ENCODE measurements at regions not wholly inside any gene's neighbourhood (a gene's known extent, or its start where the extent isn't known, plus 50 kb on each side); places are given as distances from the start of the nearest gene placed in this dataset.

DNA sequence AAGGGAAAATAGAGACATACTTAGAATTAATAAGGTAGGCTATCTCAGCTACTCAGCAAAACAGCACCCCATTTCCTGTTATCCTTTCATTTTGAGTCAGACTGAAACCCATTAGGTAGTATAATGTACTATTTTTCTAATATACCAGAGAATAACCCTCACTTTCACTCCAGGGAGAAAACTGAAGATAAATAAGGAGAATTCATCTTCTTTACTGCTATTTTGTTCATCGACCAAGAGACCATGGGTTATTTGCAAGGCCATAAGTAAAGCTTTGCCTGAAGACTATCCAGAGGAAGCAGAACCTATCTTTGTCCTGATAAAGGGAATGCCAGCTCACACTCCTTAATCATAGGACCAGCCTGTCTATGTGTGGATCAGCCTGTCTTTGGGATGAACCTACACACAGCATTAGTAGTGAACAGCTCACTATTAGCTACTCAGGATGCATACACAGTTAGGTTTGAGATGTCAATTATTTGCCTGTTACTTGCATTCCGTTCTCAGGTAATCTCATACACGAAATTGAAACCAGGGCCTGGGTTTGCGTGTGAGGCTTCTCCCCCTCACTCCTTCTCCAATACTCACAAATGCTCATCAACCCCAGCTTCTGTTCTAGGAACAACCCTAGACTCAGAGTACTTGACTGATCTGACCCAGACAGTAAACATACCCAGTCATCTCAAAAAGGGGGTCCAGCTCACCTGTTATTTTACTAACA is 124.4 kb downstream of the DAD1 start (continued):
- TF ChIP-seq BCL11A (IDR thresholded peaks at IDR 0.05; ENCODE audit: low read depth, low read length) (peak; percentile 84), MYC (IDR thresholded peaks at IDR 0.05; ENCODE audit: insufficient read depth, insufficient read length, insufficient replicate concordance, low read length, severe bottlenecking) (no peak), POU2F2 (IDR thresholded peaks at IDR 0.05; ENCODE audit: borderline replicate concordance, low read depth, low read length) (0 out of 3 replicates have a peak, but pooled peaks have one; percentile 39)
- TF ChIP-seq, protein P1, sequence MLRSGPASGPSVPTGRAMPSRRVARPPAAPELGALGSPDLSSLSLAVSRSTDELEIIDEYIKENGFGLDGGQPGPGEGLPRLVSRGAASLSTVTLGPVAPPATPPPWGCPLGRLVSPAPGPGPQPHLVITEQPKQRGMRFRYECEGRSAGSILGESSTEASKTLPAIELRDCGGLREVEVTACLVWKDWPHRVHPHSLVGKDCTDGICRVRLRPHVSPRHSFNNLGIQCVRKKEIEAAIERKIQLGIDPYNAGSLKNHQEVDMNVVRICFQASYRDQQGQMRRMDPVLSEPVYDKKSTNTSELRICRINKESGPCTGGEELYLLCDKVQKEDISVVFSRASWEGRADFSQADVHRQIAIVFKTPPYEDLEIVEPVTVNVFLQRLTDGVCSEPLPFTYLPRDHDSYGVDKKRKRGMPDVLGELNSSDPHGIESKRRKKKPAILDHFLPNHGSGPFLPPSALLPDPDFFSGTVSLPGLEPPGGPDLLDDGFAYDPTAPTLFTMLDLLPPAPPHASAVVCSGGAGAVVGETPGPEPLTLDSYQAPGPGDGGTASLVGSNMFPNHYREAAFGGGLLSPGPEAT (IDR thresholded peaks at IDR 0.05; ENCODE audit: low read depth): peak; percentile 71; the same call in 1 of the 2 replicates

DNA sequence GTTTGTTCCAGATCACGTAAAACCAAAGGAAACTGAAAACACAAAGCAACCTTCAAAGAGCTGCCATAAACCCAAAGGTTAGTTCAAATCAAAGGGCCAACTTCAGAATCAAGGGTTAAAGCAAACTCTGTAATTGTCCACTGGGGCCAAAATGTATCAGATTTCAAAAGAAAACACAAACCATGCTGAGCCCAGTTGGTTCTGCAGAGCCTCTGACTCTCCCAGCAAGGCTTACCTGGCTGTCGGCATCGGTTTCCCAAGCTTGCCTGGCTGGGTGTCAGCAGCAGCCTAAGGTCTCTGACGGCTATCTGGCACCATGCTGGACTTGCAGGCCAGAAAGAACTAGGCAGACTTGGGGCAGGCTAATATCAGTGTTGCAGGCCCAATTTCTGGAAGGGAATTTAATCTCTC is 125.3 kb downstream of the DAD1 start:
- 58% methylated on average over 4 of the region's 4 CpGs for WGBS (ENCODE audit: insufficient coverage, insufficient replicate concordance, low lambda C conversion rate, missing lambda C conversion rate)
- Histone ChIP-seq H3K9ac (ENCODE audit: control insufficient read depth, insufficient read depth, low read length) (no peak overlapping the region; the same call in 1 of the 2 replicates), H3K9me3 (replicated peaks; ENCODE audit: control insufficient read depth, insufficient read depth, low read length) (no peaks in the 10 kb centered on the region; the same call in 2 of the 3 replicates), H3K4me1 (ENCODE audit: control insufficient read depth, insufficient read depth, low read length) (peaks cover 78% of the 10 kb centered on the region), H3K36me3 (ENCODE audit: control insufficient read depth in 2 of 2, insufficient read depth in 2 of 2, low read length in 1 of 2) (no peaks in the 10 kb centered on the region), H3K4me3 (peak overlapping the region; percentile 20; the same call in 1 of the 2 replicates), H4K20me1 (ENCODE audit: control insufficient read depth, insufficient read depth) (no peaks in the 10 kb centered on the region), H3K4me2 (ENCODE audit: control insufficient read depth, insufficient read depth) (peak overlapping the region; percentile 97), H2AFZ (ENCODE audit: control insufficient read depth, low read depth, low read length) (no peak overlapping the region), H3K27ac (ENCODE audit: control insufficient read depth, insufficient read depth) (peak overlapping the region; percentile 86), H3K79me2 (ENCODE audit: control insufficient read depth, insufficient read depth, low read length) (no peaks in the 10 kb centered on the region), H3K27me3 (replicated peaks in 1 of 2; ENCODE audit: control insufficient read depth in 2 of 2, insufficient read depth in 2 of 2, low read length in 1 of 2) (no peaks in the 10 kb centered on the region)
- ChIA-PET SMC1A (ENCODE audit: uncharacterized antibody, unreplicated experiment) (interaction anchor here (0.9 to 31.5 kb wide), 8 partner anchors 14 to 145 kb away, joined by 3 to 912 read pairs (median 25); no protein-coding TSS in a partner anchor), CTCF (interaction anchor here (0.8 to 4.9 kb wide), 12 partner anchors 12 to 352 kb away, joined by 3 to 104 read pairs (median 12); no protein-coding TSS in a partner anchor), RAD21 (ENCODE audit: unreplicated experiment) (interaction anchor here (0.7 to 4.2 kb wide), 11 partner anchors 14 to 144 kb away, joined by 3 to 37 read pairs (median 10); no protein-coding TSS in a partner anchor), POLR2A (interaction anchor here (1.0 to 2.4 kb wide), 5 partner anchors 13 to 83 kb away, joined by 3 to 10 read pairs (median 4); no protein-coding TSS in a partner anchor)
- TF ChIP-seq FOXK2 (IDR thresholded peaks at IDR 0.05) (no peak), RAD21 (IDR thresholded peaks at IDR 0.05; ENCODE audit: insufficient read depth, low read depth, low read length) (no peak), MXI1 (IDR thresholded peaks at IDR 0.05; ENCODE audit: low read depth, low read length) (no peak), KLF5 (IDR thresholded peaks at IDR 0.05; ENCODE audit: partially characterized antibody) (no peak), ZSCAN29 (IDR thresholded peaks at IDR 0.05) (no peak), SMAD5 (IDR thresholded peaks at IDR 0.05; ENCODE audit: low read depth) (no peak), CBFB (IDR thresholded peaks at IDR 0.05; ENCODE audit: low read depth) (no peak), ESRRA (IDR thresholded peaks at IDR 0.05; ENCODE audit: low read length) (no peak)
- TF ChIP-seq, protein P2, sequence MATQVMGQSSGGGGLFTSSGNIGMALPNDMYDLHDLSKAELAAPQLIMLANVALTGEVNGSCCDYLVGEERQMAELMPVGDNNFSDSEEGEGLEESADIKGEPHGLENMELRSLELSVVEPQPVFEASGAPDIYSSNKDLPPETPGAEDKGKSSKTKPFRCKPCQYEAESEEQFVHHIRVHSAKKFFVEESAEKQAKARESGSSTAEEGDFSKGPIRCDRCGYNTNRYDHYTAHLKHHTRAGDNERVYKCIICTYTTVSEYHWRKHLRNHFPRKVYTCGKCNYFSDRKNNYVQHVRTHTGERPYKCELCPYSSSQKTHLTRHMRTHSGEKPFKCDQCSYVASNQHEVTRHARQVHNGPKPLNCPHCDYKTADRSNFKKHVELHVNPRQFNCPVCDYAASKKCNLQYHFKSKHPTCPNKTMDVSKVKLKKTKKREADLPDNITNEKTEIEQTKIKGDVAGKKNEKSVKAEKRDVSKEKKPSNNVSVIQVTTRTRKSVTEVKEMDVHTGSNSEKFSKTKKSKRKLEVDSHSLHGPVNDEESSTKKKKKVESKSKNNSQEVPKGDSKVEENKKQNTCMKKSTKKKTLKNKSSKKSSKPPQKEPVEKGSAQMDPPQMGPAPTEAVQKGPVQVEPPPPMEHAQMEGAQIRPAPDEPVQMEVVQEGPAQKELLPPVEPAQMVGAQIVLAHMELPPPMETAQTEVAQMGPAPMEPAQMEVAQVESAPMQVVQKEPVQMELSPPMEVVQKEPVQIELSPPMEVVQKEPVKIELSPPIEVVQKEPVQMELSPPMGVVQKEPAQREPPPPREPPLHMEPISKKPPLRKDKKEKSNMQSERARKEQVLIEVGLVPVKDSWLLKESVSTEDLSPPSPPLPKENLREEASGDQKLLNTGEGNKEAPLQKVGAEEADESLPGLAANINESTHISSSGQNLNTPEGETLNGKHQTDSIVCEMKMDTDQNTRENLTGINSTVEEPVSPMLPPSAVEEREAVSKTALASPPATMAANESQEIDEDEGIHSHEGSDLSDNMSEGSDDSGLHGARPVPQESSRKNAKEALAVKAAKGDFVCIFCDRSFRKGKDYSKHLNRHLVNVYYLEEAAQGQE (IDR thresholded peaks at IDR 0.05; ENCODE audit: low read depth, low read length): no peak
- FAIRE-seq: no peak
- intact Hi-C loops (cut with micrococcal nuclease; ENCODE audit: unreplicated experiment): loop anchor here (2.0 kb wide), 1 partner anchor 15 kb away; no protein-coding TSS in a partner anchor
- DNase-seq (ENCODE audit: low read depth, low spot score): no peak
- ATAC-seq: no peak; the same call in 2 of the 3 replicates
- in situ Hi-C loops (cut with MboI): no loop called here
- BruUV-seq (replicated peaks): TSS peak; percentile 44
